ENCODE measurements at regions not wholly inside any gene's neighbourhood (a gene's known extent, or its start where the extent isn't known, plus 50 kb on each side); places are given as distances from the start of the nearest gene placed in this dataset.

DNA sequence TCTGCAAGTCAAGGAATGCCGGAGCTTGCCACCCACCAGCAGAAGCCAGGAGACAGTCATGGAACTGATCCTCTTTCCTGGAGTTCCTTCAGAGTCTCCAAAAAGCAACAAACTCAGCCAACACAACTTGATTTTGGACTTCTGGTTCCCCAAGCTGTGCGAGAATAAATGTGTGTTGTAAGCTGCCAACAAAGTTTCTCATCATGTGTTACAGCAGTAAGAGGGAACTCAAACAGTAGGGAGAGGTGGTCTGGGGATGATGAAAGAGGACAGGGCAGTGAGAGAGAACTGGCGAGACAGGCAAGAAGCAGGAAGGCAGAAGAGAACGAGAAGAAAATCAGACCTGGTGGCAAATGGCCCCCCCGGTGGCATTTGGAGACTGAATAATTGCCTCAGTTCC is 204.9 kb downstream of the MAF start:
- H3K36me3 ChIP-seq (ENCODE audit: control insufficient read depth in 2 of 2, insufficient read depth in 1 of 2, low read length in 2 of 2): no peaks in the 10 kb centered on the region
- H3K9me3 ChIP-seq (ENCODE audit: control insufficient read depth, insufficient read depth, low read depth, low read length): no peaks in the 10 kb centered on the region
- ChIA-PET POLR2A (no interaction called here), CTCF (interaction anchor here (0.7 kb wide), 1 partner anchor 23 kb away, joined by 4 read pairs; no protein-coding TSS in a partner anchor)
- TF ChIP-seq, protein P1, sequence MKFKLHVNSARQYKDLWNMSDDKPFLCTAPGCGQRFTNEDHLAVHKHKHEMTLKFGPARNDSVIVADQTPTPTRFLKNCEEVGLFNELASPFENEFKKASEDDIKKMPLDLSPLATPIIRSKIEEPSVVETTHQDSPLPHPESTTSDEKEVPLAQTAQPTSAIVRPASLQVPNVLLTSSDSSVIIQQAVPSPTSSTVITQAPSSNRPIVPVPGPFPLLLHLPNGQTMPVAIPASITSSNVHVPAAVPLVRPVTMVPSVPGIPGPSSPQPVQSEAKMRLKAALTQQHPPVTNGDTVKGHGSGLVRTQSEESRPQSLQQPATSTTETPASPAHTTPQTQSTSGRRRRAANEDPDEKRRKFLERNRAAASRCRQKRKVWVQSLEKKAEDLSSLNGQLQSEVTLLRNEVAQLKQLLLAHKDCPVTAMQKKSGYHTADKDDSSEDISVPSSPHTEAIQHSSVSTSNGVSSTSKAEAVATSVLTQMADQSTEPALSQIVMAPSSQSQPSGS (tag by site-specific recombination; IDR thresholded peaks at IDR 0.05; ENCODE audit: low read depth): no peak
- no peaks in the 10 kb centered on the region for H3K4me1 ChIP-seq (ENCODE audit: control insufficient read depth, insufficient read depth, low read length)
- no peak overlapping the region for H3K4me3 ChIP-seq (ENCODE audit: low read depth, low read length)
- no peak overlapping the region for H3K27ac ChIP-seq (ENCODE audit: extremely low read depth, low read depth, low read length)

DNA sequence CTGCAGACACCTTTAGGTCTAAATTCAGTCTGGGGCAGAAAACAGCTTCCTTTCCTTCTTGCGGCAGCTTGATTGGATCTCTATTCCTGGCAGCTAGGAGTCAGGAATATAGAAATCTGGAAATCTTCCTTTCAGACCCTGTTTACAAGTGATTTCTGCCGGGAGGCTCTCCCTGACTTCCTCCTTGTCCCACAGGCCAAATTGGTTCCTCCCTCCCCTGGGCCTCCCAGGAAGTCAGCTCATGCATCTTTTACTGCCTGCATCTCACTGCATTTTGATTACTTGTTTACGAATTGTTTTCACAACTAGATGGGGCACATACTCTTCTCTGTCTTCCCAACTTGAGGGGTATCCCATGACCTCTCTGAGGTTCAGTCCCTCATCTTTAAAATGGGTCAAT is 206.3 kb downstream of the MAF start:
- ChIA-PET CTCF (interaction anchor here (0.9 kb wide), 1 partner anchor 9 kb away, joined by 3 read pairs; no protein-coding TSS in a partner anchor), POLR2A (interaction anchor here (0.5 kb wide), 1 partner anchor 65 kb away, joined by 3 read pairs; no protein-coding TSS in a partner anchor)
- Histone ChIP-seq H3K4me1 (ENCODE audit: control insufficient read depth, insufficient read depth, low read length) (no peaks in the 10 kb centered on the region), H3K36me3 (ENCODE audit: control insufficient read depth in 2 of 2, insufficient read depth in 1 of 2, low read length in 2 of 2) (no peaks in the 10 kb centered on the region), H3K9me3 (ENCODE audit: control insufficient read depth, insufficient read depth, low read depth, low read length) (no peaks in the 10 kb centered on the region), H3K27ac (ENCODE audit: extremely low read depth, low read depth, low read length) (no peak overlapping the region), H3K4me3 (ENCODE audit: low read depth, low read length) (no peak overlapping the region)
- TF ChIP-seq MZF1 (tag by site-specific recombination; IDR thresholded peaks at IDR 0.05; ENCODE audit: borderline replicate concordance) (no peak), ZNF223 (tag by site-specific recombination; IDR thresholded peaks at IDR 0.05) (no peak), ZNF426 (tag by site-specific recombination; IDR thresholded peaks at IDR 0.05) (no peak), REPIN1 (tag by site-specific recombination; IDR thresholded peaks at IDR 0.05; ENCODE audit: low read depth) (no peak), ZNF335 (tag by site-specific recombination; conservative IDR thresholded peaks at IDR 0.05) (no peak), ZNF654 (tag by site-specific recombination; IDR thresholded peaks at IDR 0.05; ENCODE audit: low read depth) (no peak), ZNF571 (tag by site-specific recombination; IDR thresholded peaks at IDR 0.05) (no peak), ZNF785 (tag by site-specific recombination; IDR thresholded peaks at IDR 0.05) (no peak), ZNF248 (tag by site-specific recombination; IDR thresholded peaks at IDR 0.05) (no peak), ZNF211 (tag by site-specific recombination; IDR thresholded peaks at IDR 0.05; ENCODE audit: low read depth) (no peak), ZSCAN5A (tag by site-specific recombination; IDR thresholded peaks at IDR 0.05) (no peak), WT1 (tag by site-specific recombination; IDR thresholded peaks at IDR 0.05) (no peak), ZFP69B (tag by site-specific recombination; IDR thresholded peaks at IDR 0.05) (no peak), ZBTB1 (tag by site-specific recombination; IDR thresholded peaks at IDR 0.05) (no peak), ZNF621 (tag by site-specific recombination; IDR thresholded peaks at IDR 0.05) (no peak), ZNF670 (tag by site-specific recombination; IDR thresholded peaks at IDR 0.05; ENCODE audit: low read depth) (no peak), ZNF324 (tag by site-specific recombination; IDR thresholded peaks at IDR 0.05) (no peak), ZNF354C (tag by site-specific recombination; IDR thresholded peaks at IDR 0.05; ENCODE audit: borderline replicate concordance, low read depth) (no peak)

DNA sequence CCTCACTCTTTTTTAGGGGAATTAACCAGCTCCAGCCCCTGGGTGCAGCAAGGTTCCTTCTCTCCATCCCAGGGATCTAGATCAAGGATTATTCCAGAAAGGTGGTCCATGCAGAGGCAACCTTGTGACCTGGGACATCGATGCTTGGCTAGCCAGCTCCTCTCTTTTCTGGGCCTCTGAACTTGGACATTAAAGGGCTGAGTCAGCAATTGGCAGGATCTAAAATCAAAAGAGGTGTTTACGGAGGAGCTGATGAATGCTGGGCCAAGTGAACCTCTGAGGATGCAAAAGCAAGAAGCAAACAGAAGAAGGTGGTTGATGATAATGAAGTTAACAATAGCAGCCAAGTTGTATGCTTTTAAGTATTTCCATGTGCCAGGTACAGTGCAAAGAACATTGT is 207.0 kb downstream of the MAF start:
- ChIA-PET CTCF (no interaction called here), POLR2A (no interaction called here)
- Histone ChIP-seq H3K9me3 (ENCODE audit: control insufficient read depth, insufficient read depth, low read depth, low read length) (no peaks in the 10 kb centered on the region), H3K4me3 (ENCODE audit: low read depth, low read length) (no peak overlapping the region), H3K4me1 (ENCODE audit: control insufficient read depth, insufficient read depth, low read length) (no peaks in the 10 kb centered on the region), H3K36me3 (ENCODE audit: control insufficient read depth in 2 of 2, insufficient read depth in 1 of 2, low read length in 2 of 2) (no peaks in the 10 kb centered on the region), H3K27ac (ENCODE audit: extremely low read depth, low read depth, low read length) (no peak overlapping the region)
- TF ChIP-seq ZNF544 (tag by site-specific recombination; IDR thresholded peaks at IDR 0.05): no peak
- no peak for TF ChIP-seq ZNF433 (tag by site-specific recombination; IDR thresholded peaks at IDR 0.05; ENCODE audit: low read depth)
- TF ChIP-seq ZNF510 (tag by site-specific recombination; IDR thresholded peaks at IDR 0.05; ENCODE audit: insufficient replicate concordance): no peak
- TF ChIP-seq ZNF670 (tag by site-specific recombination; IDR thresholded peaks at IDR 0.05; ENCODE audit: low read depth): no peak
- TF ChIP-seq, protein P2, sequence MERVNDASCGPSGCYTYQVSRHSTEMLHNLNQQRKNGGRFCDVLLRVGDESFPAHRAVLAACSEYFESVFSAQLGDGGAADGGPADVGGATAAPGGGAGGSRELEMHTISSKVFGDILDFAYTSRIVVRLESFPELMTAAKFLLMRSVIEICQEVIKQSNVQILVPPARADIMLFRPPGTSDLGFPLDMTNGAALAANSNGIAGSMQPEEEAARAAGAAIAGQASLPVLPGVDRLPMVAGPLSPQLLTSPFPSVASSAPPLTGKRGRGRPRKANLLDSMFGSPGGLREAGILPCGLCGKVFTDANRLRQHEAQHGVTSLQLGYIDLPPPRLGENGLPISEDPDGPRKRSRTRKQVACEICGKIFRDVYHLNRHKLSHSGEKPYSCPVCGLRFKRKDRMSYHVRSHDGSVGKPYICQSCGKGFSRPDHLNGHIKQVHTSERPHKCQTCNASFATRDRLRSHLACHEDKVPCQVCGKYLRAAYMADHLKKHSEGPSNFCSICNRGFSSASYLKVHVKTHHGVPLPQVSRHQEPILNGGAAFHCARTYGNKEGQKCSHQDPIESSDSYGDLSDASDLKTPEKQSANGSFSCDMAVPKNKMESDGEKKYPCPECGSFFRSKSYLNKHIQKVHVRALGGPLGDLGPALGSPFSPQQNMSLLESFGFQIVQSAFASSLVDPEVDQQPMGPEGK (tag by site-specific recombination; IDR thresholded peaks at IDR 0.05): no peak
- no peak for TF ChIP-seq ZFHX2 (tag by site-specific recombination; conservative IDR thresholded peaks at IDR 0.05)
- TF ChIP-seq, protein P3, sequence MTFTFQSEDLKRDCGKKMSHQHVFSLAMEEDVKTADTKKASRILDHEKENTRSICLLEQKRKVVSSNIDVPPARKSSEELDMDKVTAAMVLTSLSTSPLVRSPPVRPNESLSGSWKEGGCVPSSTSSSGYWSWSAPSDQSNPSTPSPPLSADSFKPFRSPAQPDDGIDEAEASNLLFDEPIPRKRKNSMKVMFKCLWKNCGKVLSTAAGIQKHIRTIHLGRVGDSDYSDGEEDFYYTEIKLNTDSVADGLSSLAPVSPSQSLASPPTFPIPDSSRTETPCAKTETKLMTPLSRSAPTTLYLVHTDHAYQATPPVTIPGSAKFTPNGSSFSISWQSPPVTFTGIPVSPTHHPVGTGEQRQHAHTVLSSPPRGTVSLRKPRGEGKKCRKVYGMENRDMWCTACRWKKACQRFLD (tag by site-specific recombination; IDR thresholded peaks at IDR 0.05): no peak
- TF ChIP-seq SP2 (tag by site-specific recombination; IDR thresholded peaks at IDR 0.05): no peak
- TF ChIP-seq HOXC10 (CRISPR knock-in tag; IDR thresholded peaks at IDR 0.05): no peak

Data from HEK293 (cell line).